K562 (cell line): ENCODE measurements at regions not wholly inside any gene's neighbourhood (a gene's known extent, or its start where the extent isn't known, plus 50 kb on each side); places are given as distances from the start of the nearest gene placed in this dataset.

Source experiments
- ATAC-seq: fragments of 200-7000 bp; cut with Tn5 transposase; 3 replicates; pipeline ENCODE4 v1.9.1; 2020; ENCODE audit warnings: moderate library complexity
- BruUV-seq: library from RNA; stranded (reverse); fragments of 400-500 nt; replicated peaks from 2 replicates; lab custom pipeline; 2021; lab: Mats Ljungman, UMichigan
- CTCF ChIA-PET: fragments of 300-600 bp; formaldehyde crosslinking; extraction: SDS; loops from one replicate; lab custom pipeline; 2021; ENCODE audit warnings: low intra/inter-chr PET ratio; lab: Yijun Ruan, JAX
- POLR2A ChIA-PET: fragments of 300-600, 350-650 bp; sonication (Branson Sonifier 250); formaldehyde crosslinking; extraction: SDS; loops from one replicate; lab custom pipeline; 2021; ENCODE audit warnings: antibody characterized with exemption, inconsistent platforms; lab: Yijun Ruan, JAX
- DNase-seq, 4 experiments: peaks; one replicate each; pipeline versions ENCODE4 v3.0.0 to v3.0.0-alpha.2; 2011 to 2018; ENCODE audit warnings: low spot score in 3 of 4, mixed read lengths in 3 of 4; ENCODE audit errors: extremely low read depth in 1 of 4
- FAIRE-seq: peaks from 2 replicates; lab custom pipeline; 2011; peaks lifted over from hg19 to GRCh38; lab: Jason Lieb, UNC
- H2AFZ ChIP-seq: 2 replicates; pipeline ENCODE4 v1.6.0; 2011; ENCODE audit warnings: low read depth, low read length, control low read depth, inconsistent platforms
- H3K27ac ChIP-seq: fragments of 200-600 bp; 3 replicates; pipeline ENCODE4 v1.8.0; 2011; ENCODE audit warnings: low read depth, mild to moderate bottlenecking, control low read depth, inconsistent platforms, low read length, moderate library complexity, mixed read lengths; ENCODE audit errors: extremely low read depth
- H3K27me3 ChIP-seq, 2 experiments: fragments of 300-600 bp in 1 of 2; 2 replicates in 1 of 2; 3 replicates in 1 of 2; pipeline versions ENCODE4 v1.6.0 to v1.8.0; 2011; ENCODE audit warnings: inconsistent platforms in 2 of 2, low read length in 2 of 2, mild to moderate bottlenecking in 1 of 2, mixed read lengths in 1 of 2, moderate library complexity in 1 of 2; ENCODE audit not compliant: control insufficient read depth in 2 of 2, insufficient read depth in 2 of 2
- H3K36me3 ChIP-seq: fragments of 300-600 bp; 3 replicates; pipeline ENCODE4 v1.8.0; 2011; ENCODE audit warnings: mild to moderate bottlenecking, low read length, inconsistent platforms; ENCODE audit not compliant: control insufficient read depth, insufficient read depth
- H3K4me1 ChIP-seq, 2 experiments: fragments of 200-600 bp in 1 of 2; replicated peaks in 1 of 2; 2 replicates in 1 of 2; 3 replicates in 1 of 2; pipeline versions ENCODE4 v1.5.1 to v1.8.0; 2011; ENCODE audit warnings: inconsistent platforms in 2 of 2, low read length in 2 of 2, mild to moderate bottlenecking in 1 of 2, mixed read lengths in 1 of 2, moderate library complexity in 1 of 2; ENCODE audit not compliant: control insufficient read depth in 2 of 2, insufficient read depth in 2 of 2
- H3K4me2 ChIP-seq: 2 replicates; pipeline ENCODE4 v1.6.1; 2011; ENCODE audit warnings: low read length, control low read depth, inconsistent platforms, mixed read lengths; ENCODE audit not compliant: insufficient read depth
- H3K4me3 ChIP-seq: fragments of 200-600 bp; sonication (generic), shearing (Covaris generic); 2 replicates; pipeline ENCODE4 v1.5.1; 2016; ENCODE audit warnings: control low read depth, inconsistent platforms
- H3K79me2 ChIP-seq: fragments of 200-600 bp; 3 replicates; pipeline ENCODE4 v1.8.0; 2011; ENCODE audit warnings: low read length, inconsistent platforms; ENCODE audit not compliant: control insufficient read depth, insufficient read depth
- H3K9ac ChIP-seq, 2 experiments: 2 replicates each; pipeline versions ENCODE4 v1.6.0 to v1.6.1; 2011; ENCODE audit warnings: low read depth in 2 of 2, low read length in 2 of 2, control low read depth in 1 of 2, inconsistent platforms in 1 of 2, mild to moderate bottlenecking in 1 of 2, mixed read lengths in 1 of 2; ENCODE audit not compliant: insufficient read depth in 1 of 2
- H3K9me1 ChIP-seq: one replicate; pipeline ENCODE4 v1.6.0; 2011; ENCODE audit warnings: inconsistent platforms, mild to moderate bottlenecking, low read length, moderate library complexity; ENCODE audit not compliant: control insufficient read depth, insufficient read depth
- H3K9me3 ChIP-seq: replicated peaks from 2 replicates; pipeline ENCODE4 v1.5.1; 2011; ENCODE audit warnings: low read depth, low read length, inconsistent platforms; ENCODE audit not compliant: control insufficient read depth, insufficient read depth
- H4K20me1 ChIP-seq: replicated peaks from 2 replicates; pipeline ENCODE4 v1.6.1; 2011; ENCODE audit warnings: low read length, inconsistent platforms, mixed read lengths; ENCODE audit not compliant: control insufficient read depth, insufficient read depth
- BMI1 ChIP-seq: fragments of 150-350 bp; IDR thresholded peaks from 2 replicates; pipeline ENCODE4 v1.6.1; 2014; ENCODE audit warnings: low read length
- BRF1 ChIP-seq: IDR thresholded peaks from 3 replicates; pipeline ENCODE4 v1.6.1; 2011; ENCODE audit warnings: borderline replicate concordance, mild to moderate bottlenecking; ENCODE audit not compliant: insufficient read length; ENCODE audit errors: extremely low read depth
- CHD4 ChIP-seq: fragments of 200-600 bp; sonication (generic); IDR thresholded peaks from 3 replicates; pipeline ENCODE4 v1.6.1; 2012; ENCODE audit warnings: low read depth, mild to moderate bottlenecking, mixed read lengths, low read length, inconsistent platforms; ENCODE audit not compliant: insufficient read depth, insufficient replicate concordance, poor library complexity, severe bottlenecking
- FUS ChIP-seq: fragments of 200-400 bp; formaldehyde crosslinking; optimal IDR thresholded peaks from 2 replicates; pipeline ENCODE3; 2017; ENCODE audit warnings: low read depth, low read length
- GATA2 ChIP-seq: sonication (generic); formaldehyde crosslinking; IDR thresholded peaks from 2 replicates; pipeline ENCODE4 v1.4.0; 2020; ENCODE audit warnings: mild to moderate bottlenecking, missing genetic modification reagents
- GATAD2A ChIP-seq: fragments of 450-650 bp; IDR thresholded peaks from 2 replicates; pipeline ENCODE4 v1.6.1; 2017
- KAT2B ChIP-seq: IDR thresholded peaks from one replicate; pipeline ENCODE4 v1.6.1; 2012; ENCODE audit warnings: low read depth, mild to moderate bottlenecking, control low read depth, inconsistent platforms, low read length, moderate library complexity
- KLF6 ChIP-seq: fragments of 250-450 bp; sonication (Bioruptor Pico); IDR thresholded peaks from 2 replicates; pipeline ENCODE4 v1.4.0; 2020; ENCODE audit warnings: mild to moderate bottlenecking, moderate library complexity, borderline replicate concordance
- MNT ChIP-seq, 2 experiments: fragments of 450-650 bp; conservative IDR thresholded peaks; 2 replicates each; pipeline ENCODE4 v1.6.1; 2017; ENCODE audit warnings: mild to moderate bottlenecking in 2 of 2, moderate library complexity in 2 of 2
- SAFB2 ChIP-seq: fragments of 200-400 bp; formaldehyde crosslinking; IDR thresholded peaks from 2 replicates; pipeline ENCODE4 v1.6.1; 2018; ENCODE audit warnings: borderline replicate concordance, low read length, low read depth, moderate library complexity; ENCODE audit not compliant: severe bottlenecking
- STAT5A ChIP-seq: IDR thresholded peaks from 2 replicates; pipeline ENCODE4 v1.6.1; 2012; ENCODE audit warnings: low read length, inconsistent platforms, borderline replicate concordance
- TARDBP ChIP-seq: fragments of 450-650 bp; IDR thresholded peaks from 2 replicates; pipeline ENCODE4 v1.6.1; 2016
- TRIM25 ChIP-seq: fragments of 450-650 bp; IDR thresholded peaks from 2 replicates; pipeline ENCODE4 v1.7.0; 2016; ENCODE audit warnings: borderline replicate concordance
- ZC3H8 ChIP-seq: fragments of 450-650 bp; IDR thresholded peaks from 2 replicates; pipeline ENCODE4 v1.6.1; 2017
- ZNF589 ChIP-seq: fragments of 200-800 bp; sonication (Bioruptor generic); IDR thresholded peaks from 2 replicates; pipeline ENCODE4 v1.6.1; 2016; ENCODE audit warnings: low read depth, missing genetic modification characterization, missing compliant biosample characterization
- ZSCAN32 ChIP-seq: fragments of 450-650 bp; formaldehyde crosslinking; IDR thresholded peaks from 2 replicates; pipeline ENCODE4 v1.4.0; 2020; ENCODE audit warnings: mild to moderate bottlenecking, moderate library complexity
- WGBS: fragments of 100-300 bp; shearing (Covaris generic); methylation state at CpG from one replicate; pipeline ENCODE4 v1.1.6; 2016; ENCODE audit warnings: low coverage, mixed read lengths; ENCODE audit not compliant: insufficient coverage; ENCODE audit errors: missing lambda C conversion rate; 5-methylcytosine and 5-hydroxymethylcytosine counted together
- in situ Hi-C: fragments of 300-500 bp; cut with MboI; formaldehyde crosslinking; loops from 4 replicates; pipeline ENCODE4 v1.15.0; 2018; ENCODE audit warnings: inconsistent platforms, mixed read lengths
- intact Hi-C: fragments of 100-400 bp; cut with micrococcal nuclease; formaldehyde crosslinking; loops from 2 replicates; pipeline ENCODE4 v1.14.2; 2022
- TF ChIP-seq, protein P1 (sequence below): fragments of 450-650 bp; IDR thresholded peaks from one replicate; pipeline ENCODE4 v1.6.1; 2018; ENCODE audit warnings: mild to moderate bottlenecking, moderate library complexity; ENCODE audit not compliant: partially characterized antibody

DNA sequence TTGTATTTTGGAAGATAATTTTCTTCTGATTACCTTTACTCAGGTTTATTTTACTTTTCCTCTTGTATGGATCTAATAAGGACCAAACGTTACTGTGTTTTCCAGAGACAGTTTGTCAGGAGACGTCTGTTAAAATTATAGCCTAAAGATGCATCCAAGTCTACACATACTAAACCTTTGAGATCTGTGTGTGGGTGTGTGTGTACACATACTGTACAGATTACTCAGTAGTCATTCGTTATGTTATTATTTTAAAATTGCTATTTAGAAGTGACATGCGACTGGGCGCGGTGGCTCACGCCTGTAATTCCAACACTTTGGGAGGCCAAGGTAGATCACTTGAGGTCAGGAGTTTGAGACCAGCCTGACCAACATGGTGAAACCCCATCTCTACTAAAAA lies 51.6 kb upstream of the CNTLN start (continued):
- TF ChIP-seq MNT (conservative IDR thresholded peaks at IDR 0.05) (no peak), BRF1 (no peak)
- TF ChIP-seq, all 486 proteins: peak for 0

DNA sequence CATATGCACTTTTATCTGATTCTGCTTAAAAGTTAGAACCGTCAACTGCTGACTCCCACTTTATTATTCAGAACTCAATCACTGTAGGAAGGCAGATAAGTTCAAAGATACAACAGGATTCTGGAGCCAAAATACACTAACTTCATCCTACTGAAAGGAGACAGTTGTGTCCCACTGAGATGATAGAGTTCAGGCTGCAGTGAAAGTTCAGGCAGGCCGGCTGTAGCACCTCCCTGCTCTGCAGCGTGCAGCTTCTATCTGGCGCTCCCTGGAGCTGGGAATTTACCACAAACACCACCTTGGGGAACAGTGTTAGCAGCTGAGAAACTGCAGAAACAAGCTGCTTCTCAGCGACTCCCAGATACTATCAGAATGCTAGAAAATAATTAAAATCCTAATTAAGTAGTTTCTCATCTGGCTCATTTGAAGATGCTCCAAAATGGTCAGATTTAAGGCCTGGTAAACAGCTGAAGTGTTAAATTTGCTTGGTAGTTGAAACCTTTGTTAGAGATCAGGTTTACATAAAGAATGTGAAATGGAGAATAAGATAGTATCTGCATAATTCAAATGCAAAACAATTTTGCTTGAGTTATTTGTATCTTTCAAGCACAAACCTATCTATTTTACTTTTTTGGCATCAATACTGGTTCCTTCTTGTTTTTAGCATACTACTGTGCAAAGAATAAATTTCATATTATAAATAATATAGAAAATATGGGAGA lies 52.3 kb upstream of the CNTLN start:
- no peak overlapping the region for H3K4me2 ChIP-seq
- no peaks in the 10 kb centered on the region for H3K79me2 ChIP-seq
- WGBS: 0% methylated on average over 4 of the region's 5 CpGs
- no peak overlapping the region for H3K27ac ChIP-seq
- intact Hi-C loops: no loop called here
- no peaks in the 10 kb centered on the region for H4K20me1 ChIP-seq
- no peak overlapping the region for H2AFZ ChIP-seq
- ChIA-PET POLR2A (no interaction called here), CTCF (no interaction called here)
- no peak overlapping the region for H3K4me3 ChIP-seq
- H3K4me1 ChIP-seq: no peaks in the 10 kb centered on the region
- no peak for FAIRE-seq
- H3K27me3 ChIP-seq: no peaks in the 10 kb centered on the region
- H3K9ac ChIP-seq: no peak overlapping the region
- no peaks in the 10 kb centered on the region for H3K9me3 ChIP-seq
- in situ Hi-C loops: no loop called here
- no peaks in the 10 kb centered on the region for H3K36me3 ChIP-seq
- no peak for DNase-seq
- H3K9me1 ChIP-seq: no peaks in the 10 kb centered on the region
- BruUV-seq: no TSS peak
- no peak for ATAC-seq
- TF ChIP-seq GATA2 (CRISPR knock-in tag) (no peak), BMI1 (no peak), TRIM25 (no peak), ZNF589 (CRISPR knock-in tag) (no peak), ZSCAN32 (no peak), CHD4 (no peak), FUS (no peak), GATAD2A (no peak), STAT5A (no peak), TARDBP (no peak), KLF6 (CRISPR knock-in tag) (no peak), ZC3H8 (no peak), KAT2B (no peak), SAFB2 (no peak)
- TF ChIP-seq, protein P1, sequence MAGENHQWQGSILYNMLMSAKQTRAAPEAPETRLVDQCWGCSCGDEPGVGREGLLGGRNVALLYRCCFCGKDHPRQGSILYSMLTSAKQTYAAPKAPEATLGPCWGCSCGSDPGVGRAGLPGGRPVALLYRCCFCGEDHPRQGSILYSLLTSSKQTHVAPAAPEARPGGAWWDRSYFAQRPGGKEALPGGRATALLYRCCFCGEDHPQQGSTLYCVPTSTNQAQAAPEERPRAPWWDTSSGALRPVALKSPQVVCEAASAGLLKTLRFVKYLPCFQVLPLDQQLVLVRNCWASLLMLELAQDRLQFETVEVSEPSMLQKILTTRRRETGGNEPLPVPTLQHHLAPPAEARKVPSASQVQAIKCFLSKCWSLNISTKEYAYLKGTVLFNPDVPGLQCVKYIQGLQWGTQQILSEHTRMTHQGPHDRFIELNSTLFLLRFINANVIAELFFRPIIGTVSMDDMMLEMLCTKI: no peak
